HG03066 (cell line): ENCODE measurements at regions not wholly inside any gene's neighbourhood (a gene's known extent, or its start where the extent isn't known, plus 50 kb on each side); places are given as distances from the start of the nearest gene placed in this dataset.
"Not testable (repeated sequence)": the region's sequence is repeated elsewhere in the genome, so short reads cannot be mapped to it uniquely, and the experiment has no call there.

Experiments
- ATAC-seq: cut with Tn5 transposase; IDR thresholded peaks from one replicate; pipeline ENCODE4 v1.9.1; 2021; ENCODE audit warnings: low read depth; ENCODE audit not compliant: unreplicated experiment

- no peak for ATAC-seq
Measured at GRCh38 chr2:167608487-167608886, 638.9 kb downstream of the STK39 start.

GRCh38 chr2:167607731-167608130 lies 639.7 kb downstream of the STK39 start:
- no peak for ATAC-seq

GRCh38 chr2:167607211-167607610 lies 640.2 kb downstream of the STK39 start:
- no peak for ATAC-seq

GRCh38 chr2:167602122-167602521 lies 645.3 kb downstream of the STK39 start:
- no peak for ATAC-seq

GRCh38 chr2:167599219-167599618 lies 648.2 kb downstream of the STK39 start:
- no peak for ATAC-seq

- ATAC-seq = no peak
Measured at GRCh38 chr2:167595839-167596471, 651.4 kb downstream of the STK39 start.

- ATAC-seq = no peak
Measured at GRCh38 chr2:167595021-167595420, 652.4 kb downstream of the STK39 start.

GRCh38 chr2:167592441-167592840 lies 655.0 kb downstream of the STK39 start:
- ATAC-seq = no peak

GRCh38 chr2:167582619-167583018 lies 664.8 kb downstream of the STK39 start:
- ATAC-seq = no peak

- no peak for ATAC-seq
Measured at GRCh38 chr2:167581961-167582574, 665.3 kb downstream of the STK39 start.

GRCh38 chr2:167579826-167580225 lies 667.6 kb downstream of the STK39 start:
- ATAC-seq = no peak

GRCh38 chr2:167575276-167575675 lies 672.1 kb downstream of the STK39 start:
- no peak for ATAC-seq

- no peak for ATAC-seq
Measured at GRCh38 chr2:167572883-167573619, 674.3 kb downstream of the STK39 start.

- ATAC-seq = no peak
Measured at GRCh38 chr2:167570370-167570769, 677.0 kb downstream of the STK39 start.

GRCh38 chr2:167563885-167564619 lies 675.8 kb downstream of the XIRP2 start:
- not testable (repeated sequence) for ATAC-seq

GRCh38 chr2:167558272-167558991 lies 670.2 kb downstream of the XIRP2 start:
- ATAC-seq = not testable (repeated sequence)

- ATAC-seq = no peak
Measured at GRCh38 chr2:167555098-167555720, 666.9 kb downstream of the XIRP2 start.

GRCh38 chr2:167553635-167554034 lies 665.4 kb downstream of the XIRP2 start:
- ATAC-seq = no peak

GRCh38 chr2:167551416-167551815 lies 663.1 kb downstream of the XIRP2 start:
- ATAC-seq = no peak

GRCh38 chr2:167550448-167550847 lies 662.2 kb downstream of the XIRP2 start:
- no peak for ATAC-seq
